Ureter (tissue), 1 donor: ENCODE measurements at regions not wholly inside any gene's neighbourhood (a gene's known extent, or its start where the extent isn't known, plus 50 kb on each side); places are given as distances from the start of the nearest gene placed in this dataset.

ENCODE experiments used
- DNase-seq: peaks from one replicate; pipeline ENCODE4 v3.0.0-alpha.2; 2020; ENCODE audit warnings: low spot score
- donor health status: DM: yes; HTN: yes; CAD: no.

- DNase-seq: no peak
These were observed 55.3 kb upstream of the TECRL start for GRCh38 chr4:64464581-64464980.
